ENCODE measurements at regions not wholly inside any gene's neighbourhood (a gene's known extent, or its start where the extent isn't known, plus 50 kb on each side); places are given as distances from the start of the nearest gene placed in this dataset.

DNA sequence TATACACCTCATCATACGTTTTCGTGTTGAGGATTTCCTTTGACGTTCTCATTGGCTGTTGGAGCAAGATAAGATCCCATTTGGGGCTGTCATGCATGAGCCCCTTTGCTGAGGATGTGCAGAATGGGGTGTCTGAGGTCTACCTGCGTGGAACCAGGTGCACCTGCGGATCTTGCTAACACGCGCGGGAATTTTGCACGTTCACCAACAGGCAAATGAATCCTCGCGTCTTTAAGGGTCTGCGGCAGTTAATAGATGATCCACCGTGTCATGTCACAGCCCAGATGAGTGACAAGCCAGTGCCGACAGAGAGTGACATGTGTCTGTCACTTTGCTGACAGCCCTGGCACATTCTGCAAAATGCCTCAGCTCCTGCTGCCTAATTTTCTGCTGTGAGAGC, 56.3 kb upstream of the SHOX start:
- TF ChIP-seq, protein P1, sequence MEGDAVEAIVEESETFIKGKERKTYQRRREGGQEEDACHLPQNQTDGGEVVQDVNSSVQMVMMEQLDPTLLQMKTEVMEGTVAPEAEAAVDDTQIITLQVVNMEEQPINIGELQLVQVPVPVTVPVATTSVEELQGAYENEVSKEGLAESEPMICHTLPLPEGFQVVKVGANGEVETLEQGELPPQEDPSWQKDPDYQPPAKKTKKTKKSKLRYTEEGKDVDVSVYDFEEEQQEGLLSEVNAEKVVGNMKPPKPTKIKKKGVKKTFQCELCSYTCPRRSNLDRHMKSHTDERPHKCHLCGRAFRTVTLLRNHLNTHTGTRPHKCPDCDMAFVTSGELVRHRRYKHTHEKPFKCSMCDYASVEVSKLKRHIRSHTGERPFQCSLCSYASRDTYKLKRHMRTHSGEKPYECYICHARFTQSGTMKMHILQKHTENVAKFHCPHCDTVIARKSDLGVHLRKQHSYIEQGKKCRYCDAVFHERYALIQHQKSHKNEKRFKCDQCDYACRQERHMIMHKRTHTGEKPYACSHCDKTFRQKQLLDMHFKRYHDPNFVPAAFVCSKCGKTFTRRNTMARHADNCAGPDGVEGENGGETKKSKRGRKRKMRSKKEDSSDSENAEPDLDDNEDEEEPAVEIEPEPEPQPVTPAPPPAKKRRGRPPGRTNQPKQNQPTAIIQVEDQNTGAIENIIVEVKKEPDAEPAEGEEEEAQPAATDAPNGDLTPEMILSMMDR (IDR thresholded peaks at IDR 0.05): no peak
- peak in 1 of 2 donors; percentile 19 for DNase-seq (ENCODE audit: low spot score in 2 of 2)
- H3K36me3 ChIP-seq: no peaks in the 10 kb centered on the region
- intact Hi-C loops (cut with DNase I): no loop called here
- H3K27ac ChIP-seq: no peak overlapping the region
- H3K4me3 ChIP-seq: no peak overlapping the region
- H3K27me3 ChIP-seq: no peaks in the 10 kb centered on the region
- H3K4me1 ChIP-seq: no peaks in the 10 kb centered on the region
- peaks cover 4 to 10% of the 10 kb centered on the region in 2 donors for H3K9me3 ChIP-seq

GRCh38 chrX:574830-575229, 55.8 kb upstream of the SHOX start:
- intact Hi-C loops (cut with DNase I): no loop called here
- Histone ChIP-seq H3K4me3 (no peak overlapping the region), H3K36me3 (no peaks in the 10 kb centered on the region), H3K27ac (no peak overlapping the region), H3K4me1 (no peaks in the 10 kb centered on the region), H3K9me3 (peaks cover 4 to 10% of the 10 kb centered on the region in 2 donors), H3K27me3 (no peaks in the 10 kb centered on the region)
- TF ChIP-seq, protein P1 (IDR thresholded peaks at IDR 0.05): no peak
- peak in 1 of 2 donors; percentile 27 for DNase-seq (ENCODE audit: low spot score in 2 of 2)

- TF ChIP-seq, protein P1 (IDR thresholded peaks at IDR 0.05): no peak
- H3K27ac ChIP-seq: no peak overlapping the region
- intact Hi-C loops (cut with DNase I): no loop called here
- no peaks in the 10 kb centered on the region for H3K27me3 ChIP-seq
- no peak overlapping the region for H3K4me3 ChIP-seq
- DNase-seq (ENCODE audit: low spot score in 2 of 2): peak in 1 of 2 donors; percentile 4
- peaks cover 4 to 10% of the 10 kb centered on the region in 2 donors for H3K9me3 ChIP-seq
- H3K36me3 ChIP-seq: no peaks in the 10 kb centered on the region
- H3K4me1 ChIP-seq: no peaks in the 10 kb centered on the region
Measured at GRCh38 chrX:576904-577560, 53.6 kb upstream of the SHOX start.

DNA sequence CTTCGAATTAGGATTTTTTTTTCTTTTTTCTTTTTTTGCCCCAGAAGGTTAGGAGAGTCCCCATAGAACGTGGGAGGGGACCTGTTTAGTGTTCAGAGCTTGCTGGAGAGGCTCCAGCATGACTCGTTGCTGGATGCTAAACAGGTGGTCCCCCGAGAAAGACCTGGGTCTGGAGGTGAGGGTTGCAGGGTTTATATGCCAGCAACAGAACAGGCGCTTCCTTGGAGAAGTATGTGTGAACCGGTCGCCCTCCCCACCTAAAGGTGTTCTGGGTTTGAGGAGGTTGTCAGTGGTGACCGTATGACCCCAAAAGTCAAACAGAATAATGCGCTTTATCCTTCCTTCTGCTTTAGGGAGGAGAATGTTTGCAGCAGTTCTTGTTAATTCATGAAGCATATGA, 52.1 kb upstream of the SHOX start:
- intact Hi-C loops (cut with DNase I): no loop called here
- H3K27ac ChIP-seq: no peak overlapping the region
- H3K36me3 ChIP-seq: no peaks in the 10 kb centered on the region
- DNase-seq (ENCODE audit: low spot score in 2 of 2): no peak
- TF ChIP-seq, protein P1 (IDR thresholded peaks at IDR 0.05): no peak
- no peaks in the 10 kb centered on the region for H3K27me3 ChIP-seq
- H3K9me3 ChIP-seq: peaks cover 4 to 10% of the 10 kb centered on the region in 2 donors
- no peak overlapping the region for H3K4me3 ChIP-seq
- no peaks in the 10 kb centered on the region for H3K4me1 ChIP-seq

GRCh38 chrX:580030-580429, 50.6 kb upstream of the SHOX start:
- peaks cover 4 to 10% of the 10 kb centered on the region in 2 donors for H3K9me3 ChIP-seq
- H3K36me3 ChIP-seq: no peaks in the 10 kb centered on the region
- DNase-seq (ENCODE audit: low spot score in 2 of 2): peak in 1 of 2 donors; percentile 8
- no peak overlapping the region for H3K4me3 ChIP-seq
- no peak overlapping the region for H3K27ac ChIP-seq
- TF ChIP-seq, protein P1 (IDR thresholded peaks at IDR 0.05): no peak
- no peaks in the 10 kb centered on the region for H3K4me1 ChIP-seq
- H3K27me3 ChIP-seq: no peaks in the 10 kb centered on the region
- intact Hi-C loops (cut with DNase I): no loop called here
